Erythroblast (primary cell): ENCODE measurements at regions not wholly inside any gene's neighbourhood (a gene's known extent, or its start where the extent isn't known, plus 50 kb on each side); places are given as distances from the start of the nearest gene placed in this dataset.

ENCODE experiments used
- GATA1 ChIP-seq: IDR thresholded peaks from 2 replicates; pipeline ENCODE4 v1.6.1; 2011; ENCODE audit warnings: low read depth, mild to moderate bottlenecking, control low read depth, low read length, moderate library complexity
- POLR2A ChIP-seq: IDR thresholded peaks from 2 replicates; pipeline ENCODE4 v1.6.1; 2011; ENCODE audit warnings: mild to moderate bottlenecking, low read length

GRCh38 chr9:93801581-93802284 lies 153.4 kb downstream of the BARX1 start:
- TF ChIP-seq POLR2A = no peak
- TF ChIP-seq GATA1 = no peak
